ENCODE measurements at regions not wholly inside any gene's neighbourhood (a gene's known extent, or its start where the extent isn't known, plus 50 kb on each side); places are given as distances from the start of the nearest gene placed in this dataset.

DNA sequence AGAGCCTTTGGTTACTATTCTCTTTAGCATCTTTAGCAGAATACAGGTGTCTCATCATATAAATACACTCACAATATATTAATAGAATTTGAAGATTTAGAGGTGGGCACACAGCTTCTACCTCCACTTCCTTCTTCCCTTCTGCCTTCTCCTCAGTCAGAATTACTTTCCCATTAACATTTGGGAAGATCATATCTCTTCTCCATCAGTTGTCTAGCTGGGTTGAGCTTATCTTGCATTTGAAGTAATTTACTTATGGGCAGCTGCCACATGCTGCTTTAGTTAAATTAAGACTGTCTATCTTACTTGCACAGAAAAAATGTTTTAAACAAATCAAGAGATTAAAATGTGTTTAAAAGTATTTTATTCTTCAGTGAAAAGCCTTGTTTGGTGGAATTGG lies 110.1 kb upstream of the ASIC2 start:
- Histone ChIP-seq H4K20me1 (ENCODE audit: insufficient read depth, low read length) (no peaks in the 10 kb centered on the region), H3K27ac (ENCODE audit: extremely low read length, insufficient read depth, low read length) (no peak overlapping the region), H3K36me3 (replicated peaks in 1 of 2; ENCODE audit: control insufficient read depth in 1 of 2, insufficient read depth in 2 of 2, low read length in 2 of 2) (no peaks in the 10 kb centered on the region), H3K4me3 (replicated peaks in 1 of 3; ENCODE audit: insufficient read depth in 1 of 3, low read depth in 2 of 3, low read length in 3 of 3) (no peak overlapping the region), H3K9ac (ENCODE audit: insufficient read depth, low read depth, low read length) (no peak overlapping the region), H3K4me1 (ENCODE audit: insufficient read depth, low read length) (no peaks in the 10 kb centered on the region), H3K9me3 (ENCODE audit: low read length) (peaks cover 16% of the 10 kb centered on the region), H2AFZ (ENCODE audit: low read length) (no peak overlapping the region), H3K79me2 (ENCODE audit: insufficient read depth, low read length) (no peaks in the 10 kb centered on the region), H3K27me3 (ENCODE audit: control insufficient read depth in 1 of 2, insufficient read depth in 2 of 2, low read length in 2 of 2) (no peaks in the 10 kb centered on the region), H3K4me2 (ENCODE audit: low read depth, low read length) (no peak overlapping the region)
- intact Hi-C loops (cut with micrococcal nuclease; ENCODE audit: unreplicated experiment), result no loop called here
- TF ChIP-seq, protein P1, sequence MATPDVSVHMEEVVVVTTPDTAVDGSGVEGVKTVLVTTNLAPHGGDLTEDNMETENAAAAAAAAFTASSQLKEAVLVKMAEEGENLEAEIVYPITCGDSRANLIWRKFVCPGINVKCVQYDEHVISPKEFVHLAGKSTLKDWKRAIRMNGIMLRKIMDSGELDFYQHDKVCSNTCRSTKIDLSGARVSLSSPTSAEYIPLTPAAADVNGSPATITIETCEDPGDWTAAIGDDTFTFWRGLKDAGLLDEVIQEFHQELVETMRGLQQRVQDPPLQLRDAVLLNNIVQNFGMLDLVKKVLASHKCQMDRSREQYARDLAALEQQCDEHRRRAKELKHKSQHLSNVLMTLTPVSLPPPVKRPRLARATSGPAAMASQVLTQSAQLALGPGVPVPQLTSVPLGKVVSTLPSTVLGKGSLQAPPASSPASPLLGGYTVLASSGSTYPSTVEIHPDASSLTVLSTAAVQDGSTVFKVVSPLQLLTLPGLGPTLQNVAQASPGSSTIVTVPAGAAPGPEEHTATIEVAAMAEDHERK (CRISPR knock-in tag; IDR thresholded peaks at IDR 0.05; ENCODE audit: low read depth), result no peak
- TF ChIP-seq ZNF557 (CRISPR knock-in tag; IDR thresholded peaks at IDR 0.05), result no peak
- no peak for TF ChIP-seq EP300 (IDR thresholded peaks at IDR 0.05; ENCODE audit: low read depth in 2 of 2, low read length in 2 of 2)
- no peak for TF ChIP-seq EP300 (CRISPR knock-in tag; IDR thresholded peaks at IDR 0.05; ENCODE audit: borderline replicate concordance)
- no peak for TF ChIP-seq ZNF225 (CRISPR knock-in tag; IDR thresholded peaks at IDR 0.05)
- no peak for TF ChIP-seq NFKBIZ (CRISPR knock-in tag; IDR thresholded peaks at IDR 0.05)
- no peak for TF ChIP-seq STAT5B (CRISPR knock-in tag; IDR thresholded peaks at IDR 0.05)
- no peak for TF ChIP-seq ZFP36L2 (CRISPR knock-in tag; IDR thresholded peaks at IDR 0.05)
- TF ChIP-seq, protein P2, sequence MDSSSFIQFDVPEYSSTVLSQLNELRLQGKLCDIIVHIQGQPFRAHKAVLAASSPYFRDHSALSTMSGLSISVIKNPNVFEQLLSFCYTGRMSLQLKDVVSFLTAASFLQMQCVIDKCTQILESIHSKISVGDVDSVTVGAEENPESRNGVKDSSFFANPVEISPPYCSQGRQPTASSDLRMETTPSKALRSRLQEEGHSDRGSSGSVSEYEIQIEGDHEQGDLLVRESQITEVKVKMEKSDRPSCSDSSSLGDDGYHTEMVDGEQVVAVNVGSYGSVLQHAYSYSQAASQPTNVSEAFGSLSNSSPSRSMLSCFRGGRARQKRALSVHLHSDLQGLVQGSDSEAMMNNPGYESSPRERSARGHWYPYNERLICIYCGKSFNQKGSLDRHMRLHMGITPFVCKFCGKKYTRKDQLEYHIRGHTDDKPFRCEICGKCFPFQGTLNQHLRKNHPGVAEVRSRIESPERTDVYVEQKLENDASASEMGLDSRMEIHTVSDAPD (CRISPR knock-in tag; IDR thresholded peaks at IDR 0.05), result no peak
- TF ChIP-seq CENPX (CRISPR knock-in tag; IDR thresholded peaks at IDR 0.05), result no peak
- TF ChIP-seq, protein P3, sequence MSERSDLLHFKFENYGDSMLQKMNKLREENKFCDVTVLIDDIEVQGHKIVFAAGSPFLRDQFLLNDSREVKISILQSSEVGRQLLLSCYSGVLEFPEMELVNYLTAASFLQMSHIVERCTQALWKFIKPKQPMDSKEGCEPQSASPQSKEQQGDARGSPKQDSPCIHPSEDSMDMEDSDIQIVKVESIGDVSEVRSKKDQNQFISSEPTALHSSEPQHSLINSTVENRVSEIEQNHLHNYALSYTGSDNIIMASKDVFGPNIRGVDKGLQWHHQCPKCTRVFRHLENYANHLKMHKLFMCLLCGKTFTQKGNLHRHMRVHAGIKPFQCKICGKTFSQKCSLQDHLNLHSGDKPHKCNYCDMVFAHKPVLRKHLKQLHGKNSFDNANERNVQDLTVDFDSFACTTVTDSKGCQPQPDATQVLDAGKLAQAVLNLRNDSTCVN (CRISPR knock-in tag; IDR thresholded peaks at IDR 0.05; ENCODE audit: borderline replicate concordance), result no peak
- TF ChIP-seq ZNF644 (CRISPR knock-in tag; IDR thresholded peaks at IDR 0.05; ENCODE audit: low read depth), result no peak
- TF ChIP-seq ZNF772 (CRISPR knock-in tag; IDR thresholded peaks at IDR 0.05), result no peak
- no peak for TF ChIP-seq NFRKB (IDR thresholded peaks at IDR 0.05)
- TF ChIP-seq ZNF891 (CRISPR knock-in tag; IDR thresholded peaks at IDR 0.05), result no peak
- POLR2A ChIA-PET, result no interaction called here
- FAIRE-seq, result no peak
- in situ Hi-C loops (cut with HindIII; ENCODE audit: extremely low pct_ligation_motif_present, low pct_unique_long_range_greater_than_20kb), result no loop called here
- no peak for DNase-seq (ENCODE audit: low spot score)
- no TSS peak for BruUV-seq (replicated peaks)
- no peak for ATAC-seq
- CTCF ChIA-PET (ENCODE audit: low intra/inter-chr PET ratio, low total read pairs), result no interaction called here

Data from HepG2 (cell line).